HL-60 (cell line): ENCODE measurements at regions not wholly inside any gene's neighbourhood (a gene's known extent, or its start where the extent isn't known, plus 50 kb on each side); places are given as distances from the start of the nearest gene placed in this dataset.
"Not testable (repeated sequence)": the region's sequence is repeated elsewhere in the genome, so short reads cannot be mapped to it uniquely, and the experiment has no call there.

Experiments used
- DNase-seq, 2 experiments: peaks; one replicate each; pipeline ENCODE4 v3.0.0-alpha.2; 2010 to 2020; ENCODE audit warnings: low read depth in 1 of 2, low spot score in 1 of 2
- H3K27ac ChIP-seq: fragments of 250-450 bp; sonication (Bioruptor Pico); replicated peaks from 2 replicates; pipeline ENCODE4 v1.5.1; 2020; ENCODE audit warnings: mild to moderate bottlenecking, moderate library complexity
- H3K27me3 ChIP-seq: fragments of 250-450 bp; sonication (Bioruptor Pico); 2 replicates; pipeline ENCODE4 v1.5.1; 2021; ENCODE audit warnings: mild to moderate bottlenecking, moderate library complexity; ENCODE audit not compliant: insufficient read depth, poor library complexity, severe bottlenecking
- H3K4me3 ChIP-seq: replicated peaks from 2 replicates; pipeline ENCODE4 v1.5.1; 2011; ENCODE audit warnings: mild to moderate bottlenecking, control low read depth, low read length; ENCODE audit not compliant: insufficient read depth
- CTCF ChIP-seq: IDR thresholded peaks from one replicate; pipeline ENCODE4 v1.5.1; 2011; ENCODE audit warnings: low read length, control low read depth, inconsistent platforms; ENCODE audit not compliant: insufficient read depth
- GABPA ChIP-seq: IDR thresholded peaks from 2 replicates; pipeline ENCODE4 v1.6.1; 2012; ENCODE audit warnings: low read depth
- POLR2AphosphoS5 ChIP-seq: IDR thresholded peaks from 2 replicates; pipeline ENCODE4 v1.6.1; 2012; ENCODE audit warnings: low read depth
- REST ChIP-seq: IDR thresholded peaks from 2 replicates; pipeline ENCODE4 v1.6.1; 2012; ENCODE audit warnings: low read depth; ENCODE audit not compliant: insufficient replicate concordance
- SPI1 ChIP-seq: IDR thresholded peaks from 2 replicates; pipeline ENCODE4 v1.6.1; 2012; ENCODE audit warnings: low read depth, mild to moderate bottlenecking, borderline replicate concordance

DNA sequence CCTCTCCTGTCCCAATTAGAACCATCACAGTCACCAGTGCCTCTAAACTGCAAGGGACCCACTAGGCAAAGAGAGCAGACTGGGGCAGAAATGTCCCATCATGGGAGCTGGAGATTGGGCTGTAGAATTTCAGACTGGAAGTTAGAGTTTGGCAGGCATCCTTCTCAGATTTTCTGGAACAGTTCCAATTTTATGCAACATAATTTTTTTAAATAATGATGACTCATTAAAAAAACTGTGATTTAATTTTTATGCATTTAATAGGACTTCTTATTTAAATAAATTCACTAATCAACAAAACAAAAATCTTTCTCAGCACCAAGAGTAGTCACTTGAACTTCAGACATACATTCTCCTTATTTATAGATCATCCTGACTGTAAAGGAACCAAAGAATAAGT, 84.6 kb upstream of the SLC7A14 start:
- no peak overlapping the region for H3K27ac ChIP-seq

DNA sequence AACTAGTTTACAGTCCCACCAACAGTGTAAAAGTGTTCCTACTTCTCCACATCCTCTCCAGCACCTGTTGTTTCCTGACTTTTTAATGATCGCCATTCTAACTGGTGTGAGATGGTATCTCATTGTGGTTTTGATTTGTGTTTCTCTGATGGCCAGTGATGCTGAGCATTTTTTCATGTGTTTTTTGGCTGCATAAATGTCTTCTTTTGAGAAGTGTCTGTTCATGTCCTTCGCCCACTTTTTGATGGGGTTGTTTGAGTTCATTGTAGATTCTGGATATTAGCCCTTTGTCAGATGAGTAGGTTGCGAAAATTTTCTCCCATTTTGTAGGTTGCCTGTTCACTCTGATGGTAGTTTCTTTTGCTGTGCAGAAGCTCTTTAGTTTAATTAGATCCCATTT, 77.1 kb upstream of the SLC7A14 start:
- not testable (repeated sequence) for H3K27ac ChIP-seq, DNase-seq, H3K27me3 ChIP-seq, H3K4me3 ChIP-seq

More for the DNA sequence above, 84.6 kb upstream of the SLC7A14 start:
- H3K4me3 ChIP-seq: no peak overlapping the region
- DNase-seq: no peak
- H3K27me3 ChIP-seq: no peaks in the 10 kb centered on the region
- TF ChIP-seq REST: no peak
- no peak for TF ChIP-seq SPI1
- no peak for TF ChIP-seq POLR2AphosphoS5

DNA sequence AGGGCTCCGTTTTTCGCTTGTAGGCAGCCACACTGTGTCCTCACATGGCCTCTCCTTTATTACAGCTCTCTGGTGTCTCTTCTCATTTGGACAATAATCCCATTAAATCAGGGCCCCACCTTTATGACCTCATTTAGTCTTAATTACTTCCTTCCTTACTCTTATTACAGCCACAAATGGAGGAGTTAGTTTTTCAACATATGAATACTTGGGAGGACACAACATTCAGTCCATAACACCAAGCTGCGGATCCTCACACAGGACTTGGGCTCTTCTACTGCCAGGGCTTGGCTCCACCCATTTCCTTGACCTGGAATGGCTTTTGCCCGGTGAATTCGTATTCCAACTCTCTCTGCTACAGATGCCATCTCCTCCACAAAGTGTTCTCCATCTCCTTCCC, 74.3 kb upstream of the SLC7A14 start:
- DNase-seq: no peak
- Histone ChIP-seq H3K4me3 (no peak overlapping the region), H3K27me3 (no peaks in the 10 kb centered on the region), H3K27ac (no peak overlapping the region)
- no peak for TF ChIP-seq SPI1
- TF ChIP-seq GABPA: no peak
- TF ChIP-seq REST: no peak
- TF ChIP-seq POLR2AphosphoS5: no peak
- TF ChIP-seq CTCF: no peak

DNA sequence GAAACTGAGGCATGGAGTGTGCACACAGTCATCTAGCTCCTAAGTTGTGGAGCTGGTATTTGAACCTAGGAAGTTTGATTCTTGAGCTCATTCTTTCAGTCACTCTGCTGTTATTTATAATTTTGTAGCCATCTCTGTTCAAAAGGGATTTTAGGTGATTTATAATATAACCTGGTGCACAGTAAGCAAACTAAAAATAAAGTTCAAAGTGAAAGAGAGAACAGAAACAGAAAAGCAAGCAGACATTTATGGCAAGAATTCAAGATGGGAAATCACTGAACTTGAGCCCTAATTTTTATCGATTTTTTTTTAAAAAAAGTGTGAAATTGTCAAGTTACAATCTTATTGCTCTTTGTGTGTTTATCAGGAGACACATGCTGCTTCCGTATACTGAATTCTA, 71.4 kb upstream of the SLC7A14 start:
- TF ChIP-seq POLR2AphosphoS5 (no peak), GABPA (no peak), REST (no peak), SPI1 (no peak), CTCF (no peak)
- no peak for DNase-seq

More for the DNA sequence above, 71.4 kb upstream of the SLC7A14 start:
- H3K27me3 ChIP-seq: no peaks in the 10 kb centered on the region
- H3K27ac ChIP-seq: no peak overlapping the region
- H3K4me3 ChIP-seq: no peak overlapping the region
